ENCODE measurements at regions not wholly inside any gene's neighbourhood (a gene's known extent, or its start where the extent isn't known, plus 50 kb on each side); places are given as distances from the start of the nearest gene placed in this dataset.

DNA sequence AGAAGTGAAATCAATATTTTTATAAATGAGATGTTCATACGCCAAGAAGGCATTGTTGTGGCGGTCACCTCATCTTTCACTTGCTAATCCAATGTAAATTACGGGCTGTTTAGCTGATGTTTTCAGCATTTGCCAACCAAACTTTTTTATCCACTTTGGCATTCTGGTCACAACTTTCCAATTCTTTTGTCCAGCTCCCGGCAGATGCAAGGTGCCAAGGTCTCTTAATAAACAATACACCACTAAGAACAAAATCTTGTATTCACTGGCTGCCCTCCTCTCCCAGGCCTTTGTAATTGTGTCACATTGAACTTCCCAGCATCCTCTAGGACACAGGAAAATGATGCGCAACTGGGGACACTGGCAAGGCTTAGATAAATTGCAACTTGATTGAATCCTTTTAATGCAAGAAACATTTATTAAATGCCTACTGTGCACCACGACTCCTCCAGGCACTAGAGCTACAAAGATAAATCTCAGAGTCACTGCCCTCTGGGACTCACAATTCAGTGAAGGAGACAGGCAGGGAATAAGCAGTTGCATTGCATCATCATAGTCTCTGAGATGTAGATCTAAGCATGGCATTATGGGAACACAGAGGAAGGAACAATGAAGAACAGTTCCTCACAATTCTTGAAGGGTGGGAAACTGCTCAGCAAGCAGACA, 165.4 kb upstream of the C16orf82 start:
- TF ChIP-seq POLR2A (IDR thresholded peaks at IDR 0.05), result no peak
- TF ChIP-seq, protein P1, sequence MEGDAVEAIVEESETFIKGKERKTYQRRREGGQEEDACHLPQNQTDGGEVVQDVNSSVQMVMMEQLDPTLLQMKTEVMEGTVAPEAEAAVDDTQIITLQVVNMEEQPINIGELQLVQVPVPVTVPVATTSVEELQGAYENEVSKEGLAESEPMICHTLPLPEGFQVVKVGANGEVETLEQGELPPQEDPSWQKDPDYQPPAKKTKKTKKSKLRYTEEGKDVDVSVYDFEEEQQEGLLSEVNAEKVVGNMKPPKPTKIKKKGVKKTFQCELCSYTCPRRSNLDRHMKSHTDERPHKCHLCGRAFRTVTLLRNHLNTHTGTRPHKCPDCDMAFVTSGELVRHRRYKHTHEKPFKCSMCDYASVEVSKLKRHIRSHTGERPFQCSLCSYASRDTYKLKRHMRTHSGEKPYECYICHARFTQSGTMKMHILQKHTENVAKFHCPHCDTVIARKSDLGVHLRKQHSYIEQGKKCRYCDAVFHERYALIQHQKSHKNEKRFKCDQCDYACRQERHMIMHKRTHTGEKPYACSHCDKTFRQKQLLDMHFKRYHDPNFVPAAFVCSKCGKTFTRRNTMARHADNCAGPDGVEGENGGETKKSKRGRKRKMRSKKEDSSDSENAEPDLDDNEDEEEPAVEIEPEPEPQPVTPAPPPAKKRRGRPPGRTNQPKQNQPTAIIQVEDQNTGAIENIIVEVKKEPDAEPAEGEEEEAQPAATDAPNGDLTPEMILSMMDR (IDR thresholded peaks at IDR 0.05), result no peak
